HG02642 (cell line): ENCODE measurements at regions not wholly inside any gene's neighbourhood (a gene's known extent, or its start where the extent isn't known, plus 50 kb on each side); places are given as distances from the start of the nearest gene placed in this dataset.

Source experiments
- ATAC-seq: cut with Tn5 transposase; IDR thresholded peaks from one replicate; pipeline ENCODE4 v1.9.1; 2021; ENCODE audit warnings: mild to moderate bottlenecking; ENCODE audit not compliant: unreplicated experiment, poor library complexity

DNA sequence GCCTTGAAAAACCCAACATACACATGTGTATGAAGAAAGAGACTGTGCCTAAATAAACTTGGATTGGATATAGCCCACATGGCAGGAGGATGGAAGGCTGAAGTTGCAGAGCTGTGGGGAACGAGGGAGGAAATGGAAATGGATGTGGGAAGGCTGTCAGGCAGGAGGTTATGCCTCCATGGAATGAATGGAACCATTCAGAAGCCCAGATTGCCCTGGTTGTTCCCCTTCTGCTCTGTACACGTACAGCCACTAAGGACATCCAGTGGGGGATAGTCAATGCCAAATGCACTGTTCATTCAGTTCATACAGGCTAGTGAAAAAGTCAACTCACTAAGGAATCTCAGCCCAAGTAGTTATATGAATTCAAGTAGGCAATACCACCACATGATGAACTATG is 463.7 kb downstream of the TNS1 start:
- ATAC-seq: no peak

GRCh38 chr2:217538719-217539118 is 464.1 kb downstream of the TNS1 start:
- no peak for ATAC-seq

GRCh38 chr2:217535957-217536708 is 466.7 kb downstream of the TNS1 start:
- no peak for ATAC-seq

DNA sequence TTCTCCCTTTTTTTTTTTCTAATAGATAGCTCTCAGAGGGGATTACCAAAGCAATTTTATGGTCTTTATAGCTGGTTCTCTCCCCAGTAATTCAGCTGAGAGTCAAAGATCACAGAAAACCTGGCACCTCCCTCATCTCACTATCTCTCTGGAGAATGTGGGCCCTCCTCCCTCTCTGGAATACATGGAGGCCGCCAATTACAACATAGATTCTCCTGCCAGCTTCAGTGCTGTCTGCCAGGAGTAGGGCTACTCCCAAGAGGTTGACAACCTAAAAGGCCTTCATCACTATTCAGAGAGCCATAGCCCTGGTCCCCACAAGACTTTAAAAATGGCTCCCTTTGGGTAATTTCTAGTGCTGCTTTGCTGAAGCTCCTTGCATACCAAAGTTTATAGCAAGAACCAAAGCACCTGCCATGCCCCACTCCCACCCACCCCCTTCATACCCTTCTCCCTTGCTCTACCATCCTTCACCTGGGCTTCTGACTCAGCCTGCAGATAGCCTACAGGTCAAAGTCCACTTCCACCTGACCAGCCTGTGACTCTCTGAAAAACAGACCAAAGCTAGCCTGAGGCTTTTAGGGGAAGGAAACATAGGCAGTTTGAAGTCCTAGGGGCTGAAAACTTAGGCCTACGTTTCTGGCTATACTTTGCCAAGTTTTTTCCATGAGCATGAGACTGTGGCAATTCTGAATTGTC is 472.3 kb downstream of the TNS1 start:
- ATAC-seq: no peak

- no peak for ATAC-seq
Measured at GRCh38 chr2:217529271-217529670, 473.5 kb downstream of the TNS1 start.

GRCh38 chr2:217527590-217528202 is 475.1 kb downstream of the TNS1 start:
- ATAC-seq: no peak

GRCh38 chr2:217525076-217525475 is 477.7 kb downstream of the TNS1 start:
- ATAC-seq: no peak

GRCh38 chr2:217523286-217523685 is 479.5 kb downstream of the TNS1 start:
- ATAC-seq: no peak

DNA sequence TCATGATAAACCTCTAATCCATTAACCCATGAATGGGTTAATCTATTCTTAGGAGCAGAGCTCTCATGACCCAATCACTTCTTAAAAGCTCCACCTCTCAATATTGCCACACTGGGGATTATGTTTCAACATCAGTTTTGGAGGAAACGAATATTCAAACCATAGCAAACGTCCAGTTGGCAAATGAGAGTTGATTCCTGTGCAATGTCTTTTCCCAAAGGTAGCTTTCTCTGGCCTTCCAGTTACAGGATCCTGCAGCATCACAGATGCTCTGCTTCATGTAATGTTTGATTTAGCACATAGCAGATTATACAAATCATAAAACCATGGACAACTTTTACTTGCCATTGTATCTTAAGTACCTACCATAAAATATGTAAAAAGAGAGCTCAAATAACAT is 481.0 kb downstream of the TNS1 start:
- ATAC-seq: no peak

DNA sequence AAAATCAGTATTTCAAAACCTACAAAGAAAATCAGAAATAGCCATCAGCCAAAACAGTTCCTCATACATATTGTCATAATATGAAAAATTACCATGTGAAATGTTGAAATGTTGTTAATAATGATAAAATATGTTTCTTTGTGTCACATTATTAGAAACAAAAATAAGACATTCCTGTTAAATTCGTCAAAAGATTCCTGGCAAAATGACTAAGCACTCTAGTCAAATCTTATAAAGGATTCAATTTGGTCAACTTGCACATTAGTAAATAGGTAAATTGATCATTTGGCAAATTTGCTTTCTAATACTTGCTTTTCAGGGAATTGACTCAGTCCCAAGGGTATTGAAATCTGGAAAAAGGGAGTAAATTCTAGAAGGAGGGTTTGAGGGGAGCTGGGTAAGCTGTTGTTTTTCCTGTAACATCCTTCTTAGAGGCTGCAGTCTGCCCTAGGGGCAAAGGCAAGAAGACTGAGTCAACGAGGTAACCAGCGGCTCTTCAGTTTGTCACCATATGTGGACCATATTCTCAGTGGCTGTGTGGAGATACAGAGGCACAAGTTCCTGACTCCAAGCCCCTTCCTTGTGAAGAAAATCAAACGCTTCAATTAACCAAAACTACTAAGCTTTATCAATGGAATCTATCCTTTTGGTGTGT is 482.3 kb downstream of the TNS1 start:
- no peak for ATAC-seq

GRCh38 chr2:217517402-217517801 is 485.4 kb downstream of the TNS1 start:
- ATAC-seq: no peak

DNA sequence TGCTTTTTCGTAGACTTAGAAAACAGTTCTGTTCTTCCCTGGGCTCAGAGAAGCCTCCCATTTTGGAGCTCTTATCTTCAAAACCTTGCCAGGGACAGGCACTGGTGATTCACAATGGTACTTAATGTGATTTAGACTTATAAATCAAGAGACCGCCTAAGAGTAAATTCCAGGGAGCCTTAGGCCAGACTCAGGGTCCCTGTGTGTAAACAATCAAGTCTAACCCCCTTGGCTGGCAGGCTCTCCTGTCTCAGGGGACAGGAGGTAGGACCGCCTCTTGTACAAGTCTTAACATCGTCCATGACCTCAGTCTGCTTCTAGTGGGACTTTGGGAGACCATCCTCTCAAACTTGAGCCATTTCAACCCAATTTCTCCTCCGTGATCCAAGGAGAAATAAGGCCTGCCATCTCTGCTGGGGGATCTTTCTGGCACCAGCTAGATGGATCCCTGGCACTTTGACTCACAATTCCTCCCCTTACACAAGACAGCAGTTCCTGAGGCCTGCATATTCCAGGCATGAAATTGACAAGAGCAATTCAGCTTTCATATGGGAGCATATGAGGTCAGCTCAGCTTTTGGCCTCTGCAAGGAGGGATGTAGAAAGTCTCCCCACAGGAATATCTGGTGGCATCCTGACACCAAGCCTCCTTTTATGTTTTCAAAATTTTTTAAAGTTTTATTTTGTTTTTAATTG is 487.0 kb downstream of the TNS1 start:
- ATAC-seq: no peak

GRCh38 chr2:217513258-217513657 is 489.5 kb downstream of the TNS1 start:
- no peak for ATAC-seq

DNA sequence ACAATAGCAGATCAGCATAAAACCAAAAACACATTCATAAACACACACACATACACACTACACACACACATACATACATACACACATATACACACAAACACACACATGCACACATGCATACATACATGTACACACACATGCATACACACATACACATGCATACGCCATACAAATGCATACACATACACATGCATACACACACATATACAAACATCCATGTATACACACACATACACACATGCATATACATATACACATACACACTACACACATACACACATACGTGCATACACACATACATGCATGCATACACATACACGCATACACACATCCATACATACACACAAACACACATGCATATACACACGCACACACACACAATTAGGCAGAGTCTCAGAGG is 490.1 kb downstream of the TNS1 start:
- ATAC-seq: no peak

DNA sequence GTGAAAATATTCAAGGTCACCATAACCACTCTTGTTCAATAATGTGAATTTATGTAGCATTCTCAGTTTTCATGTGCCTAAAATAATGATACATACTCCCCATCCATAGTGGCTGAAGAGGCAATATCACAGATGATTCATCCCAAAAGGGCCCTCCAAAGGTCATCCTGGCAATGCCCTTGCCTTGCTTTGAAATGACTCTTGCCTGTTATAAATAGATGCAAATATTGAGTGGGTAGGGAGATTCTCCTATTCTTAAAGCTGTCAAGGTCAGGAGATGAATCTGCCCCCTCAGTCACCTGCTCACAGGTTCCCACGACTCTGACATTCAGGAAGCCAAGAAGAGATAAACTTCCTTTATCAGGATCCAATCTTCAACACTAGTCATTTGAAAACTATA is 490.5 kb downstream of the TNS1 start:
- no peak for ATAC-seq

GRCh38 chr2:217511850-217512249 is 490.9 kb downstream of the TNS1 start:
- ATAC-seq: no peak

- no peak for ATAC-seq
Measured at GRCh38 chr2:217510771-217511291, 492.0 kb downstream of the TNS1 start.

DNA sequence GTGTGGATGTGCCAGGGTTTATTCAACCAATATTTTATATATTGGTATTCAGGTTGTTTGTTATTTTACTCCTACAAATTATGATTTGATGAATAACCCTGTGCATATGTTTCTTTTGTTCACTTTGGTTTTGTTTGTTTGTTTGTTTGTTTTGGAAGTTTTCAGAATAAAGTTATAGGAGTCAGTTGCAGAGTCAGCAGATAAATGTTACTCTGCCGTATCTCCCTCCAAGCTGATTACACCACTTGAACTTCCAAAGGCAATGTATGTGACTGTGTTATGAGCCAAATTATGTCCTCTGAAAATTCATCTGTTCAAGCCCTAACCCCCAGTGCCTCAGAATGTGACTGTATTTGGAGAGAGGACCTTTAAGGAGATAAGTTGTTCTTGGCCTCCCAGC is 497.5 kb downstream of the TNS1 start:
- no peak for ATAC-seq

DNA sequence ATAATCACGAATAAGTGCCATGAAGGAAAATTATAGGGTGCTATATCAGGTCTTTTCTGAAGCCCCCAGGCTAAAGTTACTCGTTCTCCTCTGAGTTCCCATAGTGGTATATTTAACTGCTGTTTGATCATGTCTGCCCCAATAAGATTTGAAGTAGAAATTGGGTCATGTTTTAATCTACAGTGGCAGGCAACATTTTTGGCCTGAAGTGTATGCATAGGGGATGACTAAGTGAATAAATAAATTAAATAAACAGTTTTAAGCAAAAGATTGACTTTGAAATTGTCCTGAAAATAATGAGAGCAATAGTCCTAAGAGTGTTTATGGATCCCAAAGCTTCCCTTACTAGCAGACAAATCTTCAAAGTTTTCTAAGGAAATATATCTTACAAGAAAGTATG is 500.9 kb downstream of the TNS1 start:
- no peak for ATAC-seq

GRCh38 chr2:217497843-217498377 is 504.9 kb downstream of the TNS1 start:
- ATAC-seq: no peak
